Endothelial cell of umbilical vein (primary cell): ENCODE measurements at regions not wholly inside any gene's neighbourhood (a gene's known extent, or its start where the extent isn't known, plus 50 kb on each side); places are given as distances from the start of the nearest gene placed in this dataset.

Source experiments
- BruUV-seq: library from RNA; stranded (reverse); fragments of 400-500 nt; replicated peaks from 2 replicates; lab custom pipeline; 2021; lab: Mats Ljungman, UMichigan
- CTCF ChIA-PET: fragments of 300-600, 350-600 bp; sonication (Branson Sonifier 250); formaldehyde crosslinking; loops from one replicate; lab custom pipeline; 2021; ENCODE audit warnings: antibody characterized with exemption, inconsistent platforms; lab: Charles Lee
- POLR2A ChIA-PET: fragments of 300-600, 350-600 bp; sonication (Branson Sonifier 250); formaldehyde crosslinking; loops from one replicate; lab custom pipeline; 2021; ENCODE audit warnings: antibody characterized with exemption, inconsistent platforms; lab: Charles Lee
- DNase-seq: peaks from one replicate; pipeline ENCODE4 v3.0.0-alpha.2; 2011; ENCODE audit warnings: low read depth, low spot score
- FAIRE-seq: peaks from 2 replicates; lab custom pipeline; 2011; peaks lifted over from hg19 to GRCh38; lab: Jason Lieb, UNC
- H2AFZ ChIP-seq: 2 replicates; pipeline ENCODE4 v1.6.0; 2012; ENCODE audit warnings: low read depth, low read length, control low read depth, inconsistent platforms
- H3K27ac ChIP-seq: 2 replicates; pipeline ENCODE4 v1.5.1; 2011; ENCODE audit warnings: low read depth, mild to moderate bottlenecking, control low read depth, low read length, moderate library complexity; ENCODE audit not compliant: insufficient read depth
- H3K27me3 ChIP-seq, 2 experiments: 2 replicates each; pipeline versions ENCODE4 v1.6.0 to v1.6.1; 2011; ENCODE audit warnings: low read length in 2 of 2, mixed read lengths in 1 of 2; ENCODE audit not compliant: control insufficient read depth in 2 of 2, insufficient read depth in 2 of 2
- H3K36me3 ChIP-seq, 2 experiments: 2 replicates in 1 of 2; 3 replicates in 1 of 2; pipeline ENCODE4 v1.5.1; 2011; ENCODE audit warnings: low read length in 2 of 2, mild to moderate bottlenecking in 1 of 2, moderate library complexity in 1 of 2; ENCODE audit not compliant: control insufficient read depth in 2 of 2, insufficient read depth in 2 of 2; ENCODE audit errors: extremely low read depth in 1 of 2
- H3K4me1 ChIP-seq: 3 replicates; pipeline ENCODE4 v1.5.1; 2011; ENCODE audit warnings: mild to moderate bottlenecking, low read length; ENCODE audit not compliant: control insufficient read depth, insufficient read depth; ENCODE audit errors: extremely low read depth
- H3K4me2 ChIP-seq: 2 replicates; pipeline ENCODE4 v1.6.1; 2011; ENCODE audit warnings: low read length, control low read depth, mixed read lengths; ENCODE audit not compliant: insufficient read depth
- H3K4me3 ChIP-seq, 3 experiments: fragments of 200-600 bp in 1 of 3; sonication (generic), shearing (Covaris generic) in 1 of 3; replicated peaks in 1 of 3; 2 replicates each; pipeline ENCODE4 v1.5.1; 2011 to 2016; ENCODE audit warnings: control low read depth in 3 of 3, low read length in 3 of 3, mild to moderate bottlenecking in 2 of 3, inconsistent platforms in 1 of 3, low read depth in 1 of 3, moderate library complexity in 1 of 3; ENCODE audit not compliant: insufficient read depth in 1 of 3
- H3K79me2 ChIP-seq: 2 replicates; pipeline ENCODE4 v1.6.0; 2012; ENCODE audit warnings: low read length, inconsistent platforms; ENCODE audit not compliant: control insufficient read depth, insufficient read depth
- H3K9ac ChIP-seq: replicated peaks from 2 replicates; pipeline ENCODE3; 2011; ENCODE audit warnings: low read length, control low read depth; ENCODE audit not compliant: insufficient read depth; ENCODE audit errors: extremely low read depth
- H3K9me1 ChIP-seq: replicated peaks from 3 replicates; pipeline ENCODE4 v1.6.0; 2011; ENCODE audit warnings: mild to moderate bottlenecking, low read length; ENCODE audit not compliant: control insufficient read depth, insufficient read depth; ENCODE audit errors: extremely low read depth
- H3K9me3 ChIP-seq: replicated peaks from 2 replicates; pipeline ENCODE4 v1.5.1; 2012; ENCODE audit warnings: low read length, inconsistent platforms; ENCODE audit not compliant: control insufficient read depth, insufficient read depth
- H4K20me1 ChIP-seq: replicated peaks from 2 replicates; pipeline ENCODE3; 2011; ENCODE audit warnings: mild to moderate bottlenecking, low read length; ENCODE audit not compliant: control insufficient read depth, insufficient read depth; ENCODE audit errors: extremely low read depth
- EZH2 ChIP-seq: IDR thresholded peaks from 2 replicates; pipeline ENCODE4 v1.6.1; 2012; ENCODE audit warnings: borderline replicate concordance, low read depth, mild to moderate bottlenecking, moderate library complexity, low read length, inconsistent platforms; ENCODE audit not compliant: severe bottlenecking
- FOS ChIP-seq: IDR thresholded peaks from 2 replicates; pipeline ENCODE4 v1.6.1; 2011; ENCODE audit warnings: mild to moderate bottlenecking, low read length, moderate library complexity, borderline replicate concordance; ENCODE audit not compliant: insufficient read depth
- GATA2 ChIP-seq: IDR thresholded peaks from 2 replicates; pipeline ENCODE4 v1.7.0; 2011; ENCODE audit warnings: low read depth, mild to moderate bottlenecking, moderate library complexity, mixed read lengths, low read length; ENCODE audit not compliant: insufficient read length, insufficient read depth
- JUN ChIP-seq: IDR thresholded peaks from 2 replicates; pipeline ENCODE4 v1.6.1; 2011; ENCODE audit warnings: borderline replicate concordance, low read depth; ENCODE audit not compliant: insufficient read length, insufficient read depth
- MYC ChIP-seq: IDR thresholded peaks from one replicate; pipeline ENCODE4 v1.6.1; 2011; ENCODE audit warnings: mild to moderate bottlenecking, low read depth, low read length
- POLR2A ChIP-seq: IDR thresholded peaks from 2 replicates; pipeline ENCODE4 v1.6.1; 2012; ENCODE audit warnings: low read depth, mild to moderate bottlenecking, control low read depth, low read length
- POLR2AphosphoS5 ChIP-seq: IDR thresholded peaks from 2 replicates; pipeline ENCODE4 v1.6.1; 2012; ENCODE audit warnings: low read depth, mild to moderate bottlenecking, control low read depth, low read length, moderate library complexity; ENCODE audit not compliant: insufficient read depth
- dilution Hi-C: fragments of 300-500 bp; cut with MboI; formaldehyde crosslinking; loops from one replicate; pipeline ENCODE4 v1.15.0; 2019; ENCODE audit warnings: low sequenced_read_pairs; ENCODE audit not compliant: extremely low pct_ligation_motif_present
- intact Hi-C: fragments of 100-400 bp; cut with micrococcal nuclease; formaldehyde crosslinking; loops from one replicate; pipeline ENCODE4 v1.10.0; 2022
- TF ChIP-seq, protein P1 (sequence below), 2 donors: IDR thresholded peaks; 1 replicate in 1 of 2; 2 replicates in 1 of 2; pipeline ENCODE4 v1.5.1; 2011; ENCODE audit warnings: low read length in 2 of 2, mild to moderate bottlenecking in 2 of 2, moderate library complexity in 2 of 2, control low read depth in 1 of 2, inconsistent platforms in 1 of 2, low read depth in 1 of 2; ENCODE audit not compliant: insufficient read depth in 1 of 2; ENCODE audit errors: extremely low read depth in 1 of 2

DNA sequence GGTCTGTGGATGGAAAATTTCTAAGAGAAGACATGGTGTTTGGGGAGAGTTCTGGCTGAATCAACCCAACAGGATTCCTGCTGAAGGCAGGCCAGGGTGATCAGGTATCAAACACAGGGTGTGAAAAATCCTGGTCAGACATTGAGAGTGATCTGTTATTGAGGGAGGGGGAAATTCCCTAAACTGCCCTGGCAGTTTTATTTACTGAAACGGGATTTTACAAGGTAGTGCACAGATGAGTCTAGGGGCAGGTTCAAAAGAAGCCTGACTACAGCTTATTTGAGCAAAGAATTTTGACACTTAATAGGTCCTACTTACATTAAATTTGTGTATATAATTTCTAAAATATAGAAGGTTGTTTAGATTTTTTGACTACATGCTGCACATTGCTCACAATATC, 569.4 kb upstream of the RGS18 start:
- Histone ChIP-seq H4K20me1 (no peaks in the 10 kb centered on the region), H3K9me1 (no peaks in the 10 kb centered on the region), H3K4me2 (no peak overlapping the region), H2AFZ (no peak overlapping the region), H3K27me3 (no peaks in the 10 kb centered on the region), H3K4me1 (no peaks in the 10 kb centered on the region), H3K4me3 (no peak overlapping the region), H3K9ac (no peak overlapping the region), H3K9me3 (no peaks in the 10 kb centered on the region), H3K27ac (no peak overlapping the region), H3K79me2 (no peaks in the 10 kb centered on the region), H3K36me3 (no peaks in the 10 kb centered on the region)
- DNase-seq: no peak
- intact Hi-C loops (no loop called here), dilution Hi-C loops (no loop called here)
- FAIRE-seq: no peak
- POLR2A ChIA-PET: no interaction called here
- TF ChIP-seq FOS (no peak), GATA2 (no peak), POLR2A (no peak), JUN (no peak), EZH2 (no peak), MYC (no peak)
- TF ChIP-seq, protein P1, sequence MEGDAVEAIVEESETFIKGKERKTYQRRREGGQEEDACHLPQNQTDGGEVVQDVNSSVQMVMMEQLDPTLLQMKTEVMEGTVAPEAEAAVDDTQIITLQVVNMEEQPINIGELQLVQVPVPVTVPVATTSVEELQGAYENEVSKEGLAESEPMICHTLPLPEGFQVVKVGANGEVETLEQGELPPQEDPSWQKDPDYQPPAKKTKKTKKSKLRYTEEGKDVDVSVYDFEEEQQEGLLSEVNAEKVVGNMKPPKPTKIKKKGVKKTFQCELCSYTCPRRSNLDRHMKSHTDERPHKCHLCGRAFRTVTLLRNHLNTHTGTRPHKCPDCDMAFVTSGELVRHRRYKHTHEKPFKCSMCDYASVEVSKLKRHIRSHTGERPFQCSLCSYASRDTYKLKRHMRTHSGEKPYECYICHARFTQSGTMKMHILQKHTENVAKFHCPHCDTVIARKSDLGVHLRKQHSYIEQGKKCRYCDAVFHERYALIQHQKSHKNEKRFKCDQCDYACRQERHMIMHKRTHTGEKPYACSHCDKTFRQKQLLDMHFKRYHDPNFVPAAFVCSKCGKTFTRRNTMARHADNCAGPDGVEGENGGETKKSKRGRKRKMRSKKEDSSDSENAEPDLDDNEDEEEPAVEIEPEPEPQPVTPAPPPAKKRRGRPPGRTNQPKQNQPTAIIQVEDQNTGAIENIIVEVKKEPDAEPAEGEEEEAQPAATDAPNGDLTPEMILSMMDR (IDR thresholded peaks at IDR 0.05; ENCODE audit: extremely low read depth in 1 of 2, insufficient read depth in 1 of 2, low read depth in 1 of 2, low read length in 2 of 2): no peak
- CTCF ChIA-PET: no interaction called here
- no TSS peak for BruUV-seq

DNA sequence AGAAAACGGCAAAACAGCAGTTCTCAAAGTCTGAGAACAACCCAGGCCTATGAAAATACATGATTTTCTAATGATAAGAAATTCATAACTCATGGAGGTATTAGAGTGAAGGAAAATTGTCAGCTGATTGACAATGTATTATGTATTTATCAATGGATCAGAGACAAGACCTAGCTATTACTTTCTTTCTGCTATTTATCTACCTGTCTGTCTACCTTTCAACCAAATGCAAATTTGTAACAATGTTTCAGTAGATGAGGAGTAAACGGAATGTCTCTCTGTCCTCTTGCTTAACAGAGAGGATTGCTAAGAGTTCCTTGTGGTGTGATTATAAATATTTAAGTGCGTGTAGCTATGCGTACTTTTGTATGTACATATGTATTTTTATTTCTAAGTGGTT, 568.7 kb upstream of the RGS18 start:
- no peaks in the 10 kb centered on the region for H3K9me3 ChIP-seq
- no peak for DNase-seq
- ChIA-PET CTCF (no interaction called here), POLR2A (no interaction called here)
- no peak overlapping the region for H3K9ac ChIP-seq
- no TSS peak for BruUV-seq
- no peak overlapping the region for H3K4me3 ChIP-seq
- H3K4me2 ChIP-seq: no peak overlapping the region
- no peak overlapping the region for H2AFZ ChIP-seq
- intact Hi-C loops: no loop called here
- no peak for FAIRE-seq
- H3K36me3 ChIP-seq: no peaks in the 10 kb centered on the region
- H3K27me3 ChIP-seq: no peaks in the 10 kb centered on the region
- no peaks in the 10 kb centered on the region for H3K9me1 ChIP-seq
- no peak overlapping the region for H3K27ac ChIP-seq
- no peaks in the 10 kb centered on the region for H4K20me1 ChIP-seq
- no peaks in the 10 kb centered on the region for H3K4me1 ChIP-seq
- dilution Hi-C loops: no loop called here
- no peaks in the 10 kb centered on the region for H3K79me2 ChIP-seq
- no peak for TF ChIP-seq POLR2AphosphoS5
